ENCODE measurements at regions not wholly inside any gene's neighbourhood (a gene's known extent, or its start where the extent isn't known, plus 50 kb on each side); places are given as distances from the start of the nearest gene placed in this dataset.
A peak's percentile ranks its signal among the peaks of the same experiment; 100 is the strongest.

DNA sequence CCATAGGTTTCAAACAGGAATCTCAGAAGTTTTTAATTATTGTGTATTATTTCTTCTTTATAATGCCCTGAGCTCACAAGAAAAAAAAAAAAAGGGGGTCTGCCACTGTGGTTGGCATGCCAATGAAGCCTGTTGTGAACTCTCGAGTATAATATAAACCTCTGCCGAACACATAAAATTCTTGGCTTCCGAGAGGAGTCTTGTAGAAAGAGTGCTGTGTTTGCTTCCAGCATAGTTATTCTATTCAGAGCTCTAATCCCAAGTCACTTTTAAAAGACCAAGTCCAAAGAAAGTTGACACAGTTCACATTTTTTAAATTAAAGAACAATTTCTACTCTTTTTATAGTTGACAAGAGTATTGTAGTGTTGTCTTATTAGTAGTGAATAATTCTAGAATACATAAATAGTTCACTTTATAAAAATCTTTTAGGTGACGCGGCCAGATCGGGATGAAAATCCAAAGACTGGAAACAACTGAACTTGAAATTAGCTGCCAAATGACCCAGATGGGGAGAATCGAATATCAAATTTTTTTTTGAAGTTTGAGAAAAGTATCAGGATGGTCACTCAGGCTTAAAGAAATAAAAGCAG is 293.2 kb downstream of the DUSP10 start:
- no peaks in the 10 kb centered on the region for H3K4me1 ChIP-seq (ENCODE audit: control insufficient read depth, extremely low read depth, insufficient read depth, low read length)
- H3K4me2 ChIP-seq (ENCODE audit: extremely low read depth, insufficient read depth, low read length): no peak overlapping the region
- no peaks in the 10 kb centered on the region for H3K79me2 ChIP-seq (ENCODE audit: control insufficient read depth, insufficient read depth, low read length)
- H3K9me3 ChIP-seq (ENCODE audit: control insufficient read depth, insufficient read depth, low read depth, low read length): no peaks in the 10 kb centered on the region
- H3K36me3 ChIP-seq (ENCODE audit: control insufficient read depth, insufficient read depth, low read length): no peaks in the 10 kb centered on the region
- no peak for DNase-seq (ENCODE audit: low read depth in 2 of 2)
- no peak overlapping the region for H2AFZ ChIP-seq (ENCODE audit: low read length)
- H3K4me3 ChIP-seq (replicated peaks in 1 of 4; ENCODE audit: control extremely low read depth in 1 of 4, insufficient read depth in 1 of 4, low read depth in 3 of 4, low read length in 4 of 4): no peak overlapping the region
- no peaks in the 10 kb centered on the region for H3K27me3 ChIP-seq (ENCODE audit: control insufficient read depth, insufficient read depth, low read length)
- no peak overlapping the region for H3K9ac ChIP-seq (ENCODE audit: insufficient read depth, low read length)
- TF ChIP-seq, protein P1, sequence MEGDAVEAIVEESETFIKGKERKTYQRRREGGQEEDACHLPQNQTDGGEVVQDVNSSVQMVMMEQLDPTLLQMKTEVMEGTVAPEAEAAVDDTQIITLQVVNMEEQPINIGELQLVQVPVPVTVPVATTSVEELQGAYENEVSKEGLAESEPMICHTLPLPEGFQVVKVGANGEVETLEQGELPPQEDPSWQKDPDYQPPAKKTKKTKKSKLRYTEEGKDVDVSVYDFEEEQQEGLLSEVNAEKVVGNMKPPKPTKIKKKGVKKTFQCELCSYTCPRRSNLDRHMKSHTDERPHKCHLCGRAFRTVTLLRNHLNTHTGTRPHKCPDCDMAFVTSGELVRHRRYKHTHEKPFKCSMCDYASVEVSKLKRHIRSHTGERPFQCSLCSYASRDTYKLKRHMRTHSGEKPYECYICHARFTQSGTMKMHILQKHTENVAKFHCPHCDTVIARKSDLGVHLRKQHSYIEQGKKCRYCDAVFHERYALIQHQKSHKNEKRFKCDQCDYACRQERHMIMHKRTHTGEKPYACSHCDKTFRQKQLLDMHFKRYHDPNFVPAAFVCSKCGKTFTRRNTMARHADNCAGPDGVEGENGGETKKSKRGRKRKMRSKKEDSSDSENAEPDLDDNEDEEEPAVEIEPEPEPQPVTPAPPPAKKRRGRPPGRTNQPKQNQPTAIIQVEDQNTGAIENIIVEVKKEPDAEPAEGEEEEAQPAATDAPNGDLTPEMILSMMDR (conservative IDR thresholded peaks at IDR 0.05 in 1 of 2, IDR thresholded peaks at IDR 0.05 in 1 of 2; ENCODE audit: low read depth in 1 of 2, low read length in 2 of 2): no peak
- no peak for TF ChIP-seq EZH2 (IDR thresholded peaks at IDR 0.05; ENCODE audit: low read length, missing control alignments)
- no peaks in the 10 kb centered on the region for H4K20me1 ChIP-seq (ENCODE audit: control insufficient read depth, extremely low read depth, insufficient read depth, low read length)
- H3K27ac ChIP-seq (ENCODE audit: insufficient read depth, low read length): no peak overlapping the region

DNA sequence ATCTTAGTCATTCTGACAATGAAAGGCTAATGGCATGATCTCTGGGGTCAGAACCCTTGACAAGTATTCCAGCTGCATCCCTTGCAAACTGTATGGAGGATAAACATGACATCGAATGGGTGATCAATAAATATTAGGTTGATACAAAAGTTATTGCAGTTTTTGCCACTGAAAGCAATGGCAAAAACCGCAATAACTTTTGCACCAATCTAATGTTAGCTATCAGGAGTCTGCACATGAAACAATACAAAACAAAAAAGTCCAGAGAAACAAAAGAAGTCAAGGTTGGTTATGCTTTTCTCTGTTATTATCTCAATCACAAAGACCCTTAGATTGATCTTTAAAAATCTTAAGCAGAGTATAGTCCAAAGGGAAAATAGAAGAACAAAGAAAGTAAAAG is 292.7 kb downstream of the DUSP10 start:
- Histone ChIP-seq H2AFZ (ENCODE audit: low read length) (no peak overlapping the region), H3K27ac (ENCODE audit: insufficient read depth, low read length) (no peak overlapping the region), H3K27me3 (ENCODE audit: control insufficient read depth, insufficient read depth, low read length) (no peaks in the 10 kb centered on the region)

DNA sequence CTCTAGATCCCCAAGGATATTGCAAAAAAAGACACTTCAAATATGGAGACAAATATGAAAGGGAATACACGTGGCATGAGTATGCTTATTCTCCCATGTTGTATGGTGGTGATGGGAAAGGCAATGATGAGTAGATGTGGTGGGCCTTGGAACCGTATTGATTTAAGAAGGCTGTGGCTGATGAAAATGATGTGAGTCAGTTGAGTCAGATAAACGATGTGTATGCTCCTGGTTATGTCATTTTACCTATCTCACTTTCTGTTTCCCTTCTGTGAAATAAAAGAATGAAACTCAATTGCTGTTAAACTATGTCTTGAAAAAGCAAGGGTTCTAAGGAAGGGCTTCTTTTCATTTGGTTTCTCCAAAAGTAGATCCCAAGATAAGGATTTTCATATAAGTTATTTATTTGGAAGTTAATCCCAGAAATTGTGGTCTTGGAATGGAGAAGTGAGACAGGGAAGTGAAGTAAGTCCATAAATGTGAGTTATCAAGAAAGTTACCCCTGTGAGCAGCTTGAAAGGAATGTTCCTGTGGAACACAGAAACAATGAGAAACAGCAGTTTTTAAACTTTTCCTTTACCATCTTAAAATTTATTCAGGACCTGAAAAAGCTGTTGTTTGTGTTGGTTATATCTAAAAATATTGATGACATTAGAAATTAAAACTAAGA is 292.0 kb downstream of the DUSP10 start:
- H2AFZ ChIP-seq (ENCODE audit: low read length): no peak overlapping the region
- no peak overlapping the region for H3K27ac ChIP-seq (ENCODE audit: insufficient read depth, low read length)
- no peak overlapping the region for H3K9ac ChIP-seq (ENCODE audit: insufficient read depth, low read length)
- H3K4me2 ChIP-seq (ENCODE audit: extremely low read depth, insufficient read depth, low read length): no peak overlapping the region
- no peaks in the 10 kb centered on the region for H3K36me3 ChIP-seq (ENCODE audit: control insufficient read depth, insufficient read depth, low read length)
- no peaks in the 10 kb centered on the region for H4K20me1 ChIP-seq (ENCODE audit: control insufficient read depth, extremely low read depth, insufficient read depth, low read length)
- peak in 1 of 2 donors; percentile 71 for DNase-seq (ENCODE audit: low read depth in 2 of 2)
- no peaks in the 10 kb centered on the region for H3K27me3 ChIP-seq (ENCODE audit: control insufficient read depth, insufficient read depth, low read length)
- H3K4me1 ChIP-seq (ENCODE audit: control insufficient read depth, extremely low read depth, insufficient read depth, low read length): no peaks in the 10 kb centered on the region
- TF ChIP-seq, protein P1 (conservative IDR thresholded peaks at IDR 0.05 in 1 of 2, IDR thresholded peaks at IDR 0.05 in 1 of 2; ENCODE audit: low read depth in 1 of 2, low read length in 2 of 2): no peak
- no peak for TF ChIP-seq EZH2 (IDR thresholded peaks at IDR 0.05; ENCODE audit: low read length, missing control alignments)
- no peaks in the 10 kb centered on the region for H3K9me3 ChIP-seq (ENCODE audit: control insufficient read depth, insufficient read depth, low read depth, low read length)
- H3K4me3 ChIP-seq (replicated peaks in 1 of 4; ENCODE audit: control extremely low read depth in 1 of 4, insufficient read depth in 1 of 4, low read depth in 3 of 4, low read length in 4 of 4): no peak overlapping the region
- H3K79me2 ChIP-seq (ENCODE audit: control insufficient read depth, insufficient read depth, low read length): no peaks in the 10 kb centered on the region

More for the DNA sequence above, 292.7 kb downstream of the DUSP10 start:
- Histone ChIP-seq H3K4me3 (replicated peaks in 1 of 4; ENCODE audit: control extremely low read depth in 1 of 4, insufficient read depth in 1 of 4, low read depth in 3 of 4, low read length in 4 of 4) (no peak overlapping the region), H3K4me2 (ENCODE audit: extremely low read depth, insufficient read depth, low read length) (no peak overlapping the region), H4K20me1 (ENCODE audit: control insufficient read depth, extremely low read depth, insufficient read depth, low read length) (no peaks in the 10 kb centered on the region), H3K36me3 (ENCODE audit: control insufficient read depth, insufficient read depth, low read length) (no peaks in the 10 kb centered on the region), H3K9me3 (ENCODE audit: control insufficient read depth, insufficient read depth, low read depth, low read length) (no peaks in the 10 kb centered on the region), H3K9ac (ENCODE audit: insufficient read depth, low read length) (no peak overlapping the region), H3K4me1 (ENCODE audit: control insufficient read depth, extremely low read depth, insufficient read depth, low read length) (no peaks in the 10 kb centered on the region), H3K79me2 (ENCODE audit: control insufficient read depth, insufficient read depth, low read length) (no peaks in the 10 kb centered on the region)
- no peak for TF ChIP-seq EZH2 (IDR thresholded peaks at IDR 0.05; ENCODE audit: low read length, missing control alignments)
- TF ChIP-seq, protein P1 (conservative IDR thresholded peaks at IDR 0.05 in 1 of 2, IDR thresholded peaks at IDR 0.05 in 1 of 2; ENCODE audit: low read depth in 1 of 2, low read length in 2 of 2): no peak
- DNase-seq (ENCODE audit: low read depth in 2 of 2): no peak
